ENCODE measurements at regions not wholly inside any gene's neighbourhood (a gene's known extent, or its start where the extent isn't known, plus 50 kb on each side); places are given as distances from the start of the nearest gene placed in this dataset.
A peak's percentile ranks its signal among the peaks of the same experiment; 100 is the strongest.

- Histone ChIP-seq H3K27me3 (ENCODE audit: insufficient read depth, low read depth) (no peaks in the 10 kb centered on the region), H3K4me1 (replicated peaks; ENCODE audit: insufficient read depth) (no peaks in the 10 kb centered on the region), H3K79me2 (ENCODE audit: low read depth) (no peaks in the 10 kb centered on the region), H3K4me3 (no peak overlapping the region), H3K9me2 (ENCODE audit: insufficient read depth) (no peaks in the 10 kb centered on the region), H3K4me2 (no peak overlapping the region), H3F3A (ENCODE audit: insufficient read depth, low read depth) (no peaks in the 10 kb centered on the region), H3K27ac (no peak overlapping the region), H3K36me3 (ENCODE audit: low read depth) (no peaks in the 10 kb centered on the region), H3K9me3 (ENCODE audit: insufficient read depth, low read depth) (no peaks in the 10 kb centered on the region), H4K20me1 (ENCODE audit: insufficient read depth) (peaks cover 2% of the 10 kb centered on the region; the same call in 1 of the 2 replicates), H2AFZ (no peak overlapping the region)
- ChIA-PET POLR2A (ENCODE audit: unreplicated experiment) (no interaction called here), CTCF (no interaction called here)
- intact Hi-C loops (cut with micrococcal nuclease; ENCODE audit: unreplicated experiment): no loop called here
- no peak for TF ChIP-seq CTCF (conservative IDR thresholded peaks at IDR 0.05)
- TF ChIP-seq EZH2 (IDR thresholded peaks at IDR 0.05; ENCODE audit: low read depth): no peak
- no TSS peak for BruUV-seq (replicated peaks)
- DNase-seq: no peak
Measured at GRCh38 chr3:13146643-13147143, 73.5 kb upstream of the IQSEC1 start.

GRCh38 chr3:13145826-13146642 is 72.8 kb upstream of the IQSEC1 start:
- no peak for TF ChIP-seq EZH2 (IDR thresholded peaks at IDR 0.05; ENCODE audit: low read depth)
- no peak for TF ChIP-seq CTCF (conservative IDR thresholded peaks at IDR 0.05)
- no peaks in the 10 kb centered on the region for H3K4me1 ChIP-seq (replicated peaks; ENCODE audit: insufficient read depth)
- H3F3A ChIP-seq (ENCODE audit: insufficient read depth, low read depth): no peaks in the 10 kb centered on the region
- H2AFZ ChIP-seq: no peak overlapping the region
- H3K36me3 ChIP-seq (ENCODE audit: low read depth): no peaks in the 10 kb centered on the region
- BruUV-seq (replicated peaks): no TSS peak
- H3K79me2 ChIP-seq (ENCODE audit: low read depth): no peaks in the 10 kb centered on the region
- H3K27ac ChIP-seq: no peak overlapping the region
- ChIA-PET POLR2A (ENCODE audit: unreplicated experiment) (no interaction called here), CTCF (interaction anchor here (0.5 to 1.0 kb wide), 4 partner anchors 33 to 145 kb away, joined by 3 to 8 read pairs (median 4); no protein-coding TSS in a partner anchor)
- H3K9me3 ChIP-seq (ENCODE audit: insufficient read depth, low read depth): no peaks in the 10 kb centered on the region
- no peaks in the 10 kb centered on the region for H3K27me3 ChIP-seq (ENCODE audit: insufficient read depth, low read depth)
- H3K4me3 ChIP-seq: no peak overlapping the region
- no peaks in the 10 kb centered on the region for H3K9me2 ChIP-seq (ENCODE audit: insufficient read depth)
- intact Hi-C loops (cut with micrococcal nuclease; ENCODE audit: unreplicated experiment): no loop called here
- DNase-seq: no peak
- no peak overlapping the region for H3K4me2 ChIP-seq
- peaks cover 4% of the 10 kb centered on the region; the same call in 1 of the 2 replicates for H4K20me1 ChIP-seq (ENCODE audit: insufficient read depth)

- no peaks in the 10 kb centered on the region for H3K79me2 ChIP-seq (ENCODE audit: low read depth)
- H3K9me3 ChIP-seq (ENCODE audit: insufficient read depth, low read depth): no peaks in the 10 kb centered on the region
- no TSS peak for BruUV-seq (replicated peaks)
- ChIA-PET CTCF (interaction anchor here (0.5 to 1.0 kb wide), 4 partner anchors 33 to 144 kb away, joined by 3 to 8 read pairs (median 4); no protein-coding TSS in a partner anchor), POLR2A (ENCODE audit: unreplicated experiment) (no interaction called here)
- no peaks in the 10 kb centered on the region for H3F3A ChIP-seq (ENCODE audit: insufficient read depth, low read depth)
- no peak overlapping the region for H3K4me2 ChIP-seq
- no peak overlapping the region for H3K4me3 ChIP-seq
- H3K27me3 ChIP-seq (ENCODE audit: insufficient read depth, low read depth): no peaks in the 10 kb centered on the region
- no peaks in the 10 kb centered on the region for H3K9me2 ChIP-seq (ENCODE audit: insufficient read depth)
- no peak overlapping the region for H3K27ac ChIP-seq
- intact Hi-C loops (cut with micrococcal nuclease; ENCODE audit: unreplicated experiment): no loop called here
- TF ChIP-seq EZH2 (IDR thresholded peaks at IDR 0.05; ENCODE audit: low read depth) (no peak), CTCF (conservative IDR thresholded peaks at IDR 0.05) (peak; percentile 36; the same call in 1 of the 2 replicates)
- no peaks in the 10 kb centered on the region for H3K36me3 ChIP-seq (ENCODE audit: low read depth)
- H2AFZ ChIP-seq: no peak overlapping the region
- no peak for DNase-seq
- no peaks in the 10 kb centered on the region for H3K4me1 ChIP-seq (replicated peaks; ENCODE audit: insufficient read depth)
- H4K20me1 ChIP-seq (ENCODE audit: insufficient read depth): peaks cover 4% of the 10 kb centered on the region; the same call in 1 of the 2 replicates
Measured at GRCh38 chr3:13145131-13145825, 72.0 kb upstream of the IQSEC1 start.
